Psoas muscle (tissue), 7 donors: ENCODE measurements at regions not wholly inside any gene's neighbourhood (a gene's known extent, or its start where the extent isn't known, plus 50 kb on each side); places are given as distances from the start of the nearest gene placed in this dataset.
A peak's percentile ranks its signal among the peaks of the same experiment; 100 is the strongest.
"Not testable (repeated sequence)": the region's sequence is repeated elsewhere in the genome, so short reads cannot be mapped to it uniquely, and the experiment has no call there.

Experiments used
- ATAC-seq, 4 donors: fragments of 200-7000 bp; cut with Tn5 transposase; one replicate each; pipeline ENCODE4 v1.9.1; 2020; ENCODE audit warnings: moderate library complexity in 3 of 4, mild to moderate bottlenecking in 2 of 4
- DNase-seq, 2 donors: peaks; one replicate each; pipeline ENCODE4 v3.0.0-alpha.2; 2020
- H3K27ac ChIP-seq: fragments of 200-600 bp; one replicate; pipeline ENCODE4 v1.8.0; 2022
- H3K27me3 ChIP-seq, 3 donors: fragments of 200-600 bp in 1 of 3; one replicate each; pipeline versions ENCODE4 v1.6.1 to v1.8.0; 2013 to 2022; ENCODE audit warnings: low read length in 2 of 3, mild to moderate bottlenecking in 2 of 3, moderate library complexity in 1 of 3; ENCODE audit not compliant: insufficient read depth in 3 of 3
- H3K36me3 ChIP-seq, 2 donors: fragments of 200-600 bp in 1 of 2; one replicate each; pipeline versions ENCODE4 v1.6.1 to v1.8.0; 2013 to 2022; ENCODE audit warnings: low read depth in 1 of 2, mild to moderate bottlenecking in 1 of 2, moderate library complexity in 1 of 2; ENCODE audit not compliant: insufficient read depth in 1 of 2
- H3K4me1 ChIP-seq: fragments of 200-600 bp; one replicate; pipeline ENCODE4 v1.8.0; 2022
- H3K4me3 ChIP-seq: fragments of 200-600 bp; one replicate; pipeline ENCODE4 v1.8.0; 2022; ENCODE audit warnings: mild to moderate bottlenecking
- H3K9me3 ChIP-seq: fragments of 200-600 bp; one replicate; pipeline ENCODE4 v1.8.0; 2022
- WGBS, 3 donors: extraction: QIAGEN DNeasy Blood & Tissue Kit; methylation state at CpG; one replicate each; pipeline versions ENCODE4 v1.1.6 to v1.1.7; 2013; 5-methylcytosine and 5-hydroxymethylcytosine counted together
- intact Hi-C, 2 donors: fragments of 100-400 bp; cut with DNase I; formaldehyde crosslinking; loops; one replicate each; pipeline versions ENCODE4 v1.11.0 to v1.14.2; 2022
- TF ChIP-seq, protein P1 (sequence below): fragments of 200-600 bp; IDR thresholded peaks from one replicate; pipeline ENCODE4 v1.8.0; 2022; ENCODE audit warnings: antibody characterized with exemption
- donor health status: healthy with polysubstance abuse.
- donor health status: DM: no; HTN: no; CAD: no; lungs with moderate emphysema.
- donor health status: Bipolar disorder and iron deficiency.
- donor health status: healthy.
- donor health status: DM: yes; HTN: yes; CAD: no.
- donor health status: DM: no; HTN: no; CAD: no.
- donor health status: DM: yes; HTN: yes; CAD: no.

- H3K27ac ChIP-seq, result no peak overlapping the region
- no peak overlapping the region for H3K4me3 ChIP-seq
- H3K36me3 ChIP-seq, result no peaks in the 10 kb centered on the region
- peaks cover 0 to 77% (median 22%) of the 10 kb centered on the region in 3 donors for H3K27me3 ChIP-seq
- no peaks in the 10 kb centered on the region for H3K9me3 ChIP-seq
- whole genome bisulfite sequencing, 3 donors, result 86 to 89% (median 88%) methylated on average over 17 of the region's 17 CpGs
- TF ChIP-seq, protein P1, sequence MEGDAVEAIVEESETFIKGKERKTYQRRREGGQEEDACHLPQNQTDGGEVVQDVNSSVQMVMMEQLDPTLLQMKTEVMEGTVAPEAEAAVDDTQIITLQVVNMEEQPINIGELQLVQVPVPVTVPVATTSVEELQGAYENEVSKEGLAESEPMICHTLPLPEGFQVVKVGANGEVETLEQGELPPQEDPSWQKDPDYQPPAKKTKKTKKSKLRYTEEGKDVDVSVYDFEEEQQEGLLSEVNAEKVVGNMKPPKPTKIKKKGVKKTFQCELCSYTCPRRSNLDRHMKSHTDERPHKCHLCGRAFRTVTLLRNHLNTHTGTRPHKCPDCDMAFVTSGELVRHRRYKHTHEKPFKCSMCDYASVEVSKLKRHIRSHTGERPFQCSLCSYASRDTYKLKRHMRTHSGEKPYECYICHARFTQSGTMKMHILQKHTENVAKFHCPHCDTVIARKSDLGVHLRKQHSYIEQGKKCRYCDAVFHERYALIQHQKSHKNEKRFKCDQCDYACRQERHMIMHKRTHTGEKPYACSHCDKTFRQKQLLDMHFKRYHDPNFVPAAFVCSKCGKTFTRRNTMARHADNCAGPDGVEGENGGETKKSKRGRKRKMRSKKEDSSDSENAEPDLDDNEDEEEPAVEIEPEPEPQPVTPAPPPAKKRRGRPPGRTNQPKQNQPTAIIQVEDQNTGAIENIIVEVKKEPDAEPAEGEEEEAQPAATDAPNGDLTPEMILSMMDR, result no peak
- intact Hi-C loops, result no loop called here
- DNase-seq (peak in 1 of 2 donors; percentile 8), ATAC-seq (no peak)
- H3K4me1 ChIP-seq, result no peaks in the 10 kb centered on the region
Measured at GRCh38 chr5:1656271-1656975, 132.7 kb upstream of the LPCAT1 start.

- no peaks in the 10 kb centered on the region for H3K36me3 ChIP-seq
- H3K9me3 ChIP-seq, result no peaks in the 10 kb centered on the region
- TF ChIP-seq, protein P1, result no peak
- WGBS, 3 donors, result 86 to 88% (median 87%) methylated on average over 24 to 27 of the region's 27 CpGs
- no peaks in the 10 kb centered on the region for H3K4me1 ChIP-seq
- no peak overlapping the region for H3K27ac ChIP-seq
- intact Hi-C loops, result no loop called here
- DNase-seq (peak in 1 of 2 donors; percentile 32), ATAC-seq (no peak)
- peaks cover 0 to 82% (median 22%) of the 10 kb centered on the region in 3 donors for H3K27me3 ChIP-seq
- no peak overlapping the region for H3K4me3 ChIP-seq
Measured at GRCh38 chr5:1655496-1656270, 131.9 kb upstream of the LPCAT1 start.

DNA sequence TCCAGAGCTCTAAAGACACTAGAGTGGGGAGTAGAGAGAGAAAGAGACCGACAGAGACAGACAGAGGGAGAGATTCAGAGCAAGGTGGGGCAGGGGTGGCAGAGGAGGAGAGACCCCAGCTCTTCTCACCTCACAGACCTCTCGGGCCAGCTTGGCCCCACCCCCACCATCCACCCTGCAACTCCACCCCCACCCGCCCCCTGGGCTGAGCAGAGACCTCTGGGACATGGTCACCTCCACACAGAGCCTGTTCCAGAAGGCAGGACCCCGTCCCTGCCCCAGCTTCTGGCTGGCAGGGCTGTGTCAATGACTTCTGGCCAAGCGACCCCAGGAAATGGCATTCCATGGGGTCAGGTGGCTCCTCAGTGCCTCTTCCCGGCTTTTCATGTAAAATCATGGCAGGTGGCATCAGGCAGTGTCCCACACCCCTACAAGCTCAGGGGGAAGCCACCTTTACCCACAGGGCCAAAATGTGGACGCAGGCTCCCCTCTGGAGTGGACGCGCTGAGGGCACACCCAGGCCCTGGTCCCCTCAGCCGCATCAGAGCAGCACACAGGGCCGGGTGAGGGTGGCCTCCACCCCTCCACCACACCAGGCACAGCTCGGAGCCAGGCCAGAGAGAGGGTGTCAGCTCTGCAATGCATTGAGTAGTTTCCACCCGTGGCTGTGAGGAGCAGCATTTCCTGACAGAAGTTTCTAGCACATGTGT lies 131.2 kb upstream of the LPCAT1 start:
- H3K36me3 ChIP-seq, result no peaks in the 10 kb centered on the region
- no peaks in the 10 kb centered on the region for H3K4me1 ChIP-seq
- no peak overlapping the region for H3K27ac ChIP-seq
- H3K27me3 ChIP-seq, result peaks cover 0 to 84% (median 22%) of the 10 kb centered on the region in 3 donors
- no peak for ATAC-seq
- no peaks in the 10 kb centered on the region for H3K9me3 ChIP-seq
- 61 to 68% (median 66%) methylated on average over 13 of the region's 13 CpGs for WGBS, 3 donors
- no peak overlapping the region for H3K4me3 ChIP-seq
- intact Hi-C loops, result no loop called here
- peak in 1 of 2 donors; percentile 39 for DNase-seq
- TF ChIP-seq, protein P1, result no peak

- H3K36me3 ChIP-seq, H3K27ac ChIP-seq, intact Hi-C loops, H3K9me3 ChIP-seq, H3K4me3 ChIP-seq, H3K4me1 ChIP-seq: not testable (repeated sequence)
- peak; percentile 93 to 96 (median 94) for ATAC-seq
- peaks cover 0 to 77% (median 22%) of the 10 kb centered on the region in 3 donors for H3K27me3 ChIP-seq
- TF ChIP-seq, protein P1, result peak; percentile 47
- 10 to 12% (median 11%) methylated on average over 31 to 48 of the region's 60 CpGs for WGBS, 3 donors
- DNase-seq, result peak in 1 of 2 donors; percentile 55
Measured at GRCh38 chr5:1653698-1654651, 130.2 kb upstream of the LPCAT1 start.
